ENCODE measurements at regions not wholly inside any gene's neighbourhood (a gene's known extent, or its start where the extent isn't known, plus 50 kb on each side); places are given as distances from the start of the nearest gene placed in this dataset.

- peak; percentile 57 for DNase-seq (ENCODE audit: low read depth)
Measured at GRCh38 chr15:46312133-46312740, 677.4 kb downstream of the SQOR start.

DNA sequence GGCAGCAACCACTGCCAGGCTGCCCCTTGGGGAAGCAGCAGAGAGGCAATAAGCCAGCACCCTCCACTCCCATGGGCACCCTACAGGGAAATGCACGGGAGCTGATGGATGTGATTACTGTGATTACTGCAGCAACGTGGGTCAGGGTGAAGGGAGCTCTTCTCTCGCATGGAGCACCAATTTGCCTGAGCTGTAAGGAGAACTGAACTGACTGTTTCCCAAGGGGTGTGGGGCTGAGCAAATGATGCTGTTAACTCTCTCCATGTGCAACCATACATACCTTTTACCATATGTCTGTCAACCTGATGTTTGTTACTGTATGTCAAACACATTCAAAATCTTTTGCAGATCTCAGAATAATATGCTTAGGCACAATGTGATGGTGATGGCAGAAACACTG is 680.6 kb downstream of the SQOR start:
- no peak for DNase-seq (ENCODE audit: low read depth)

GRCh38 chr15:46316024-46316423 is 681.2 kb downstream of the SQOR start:
- DNase-seq (ENCODE audit: low read depth), result no peak

DNA sequence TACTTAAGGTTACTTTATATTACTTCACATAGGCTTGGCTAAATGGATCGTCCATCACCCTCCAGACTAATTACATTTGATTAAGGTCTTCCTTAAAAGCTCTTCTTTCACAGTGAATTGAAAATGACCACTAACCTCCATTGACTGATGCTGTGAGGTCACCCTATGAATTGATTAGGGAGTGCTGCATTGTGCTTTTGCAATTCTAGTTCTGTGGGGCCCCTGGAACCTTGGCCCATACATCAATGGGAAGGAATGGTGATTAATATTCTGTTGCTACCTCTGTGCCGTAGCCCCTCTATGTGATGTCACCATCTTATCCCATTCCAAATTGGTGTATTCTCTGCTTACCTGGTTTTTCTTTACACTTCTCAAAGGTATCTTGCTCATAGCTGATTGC is 682.2 kb downstream of the SQOR start:
- no peak for DNase-seq (ENCODE audit: low read depth)

DNA sequence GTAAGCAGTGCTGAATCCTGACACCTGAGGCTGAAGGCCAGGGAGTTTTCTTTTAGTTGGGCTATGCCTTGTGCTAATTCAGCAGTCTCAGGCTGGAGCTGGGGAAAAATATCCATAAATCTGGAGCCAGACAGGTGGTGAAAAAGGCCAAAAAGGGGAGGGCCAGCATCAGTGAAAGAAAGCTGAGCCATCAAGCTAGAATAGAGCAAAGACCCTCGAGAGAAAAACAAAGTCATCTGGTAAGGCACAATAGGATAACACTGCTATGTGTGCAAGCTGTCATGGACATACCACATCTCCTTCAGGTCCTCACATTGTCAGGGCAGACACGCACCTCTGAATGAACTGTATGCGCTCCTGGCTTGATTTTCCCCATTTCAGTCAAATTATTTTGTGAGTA is 687.9 kb downstream of the SQOR start:
- no peak for DNase-seq (ENCODE audit: low read depth)

- DNase-seq (ENCODE audit: low read depth), result no peak
Measured at GRCh38 chr15:46326173-46326572, 691.3 kb downstream of the SQOR start.

DNA sequence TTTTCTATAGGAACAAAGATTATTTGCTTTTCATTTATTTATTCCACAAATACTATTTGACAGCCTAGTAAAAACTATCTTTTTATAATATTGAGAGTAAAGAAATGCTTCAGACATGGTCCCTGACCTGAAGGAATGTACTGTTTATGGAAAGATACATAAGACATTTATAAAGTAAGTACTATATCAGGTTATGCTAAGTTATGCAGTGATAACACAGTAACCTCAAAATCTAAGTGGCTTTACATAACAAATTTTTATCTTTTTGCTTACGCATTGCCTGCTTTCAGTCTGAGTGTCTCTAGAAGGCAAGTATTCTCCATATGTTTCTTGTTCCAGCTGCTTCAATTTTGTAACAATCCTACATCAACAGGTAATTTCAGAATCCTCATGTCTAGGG is 694.0 kb downstream of the SQOR start:
- no peak for DNase-seq (ENCODE audit: low read depth)

GRCh38 chr15:46329876-46330275 is 695.0 kb downstream of the SQOR start:
- DNase-seq (ENCODE audit: low read depth), result no peak

DNA sequence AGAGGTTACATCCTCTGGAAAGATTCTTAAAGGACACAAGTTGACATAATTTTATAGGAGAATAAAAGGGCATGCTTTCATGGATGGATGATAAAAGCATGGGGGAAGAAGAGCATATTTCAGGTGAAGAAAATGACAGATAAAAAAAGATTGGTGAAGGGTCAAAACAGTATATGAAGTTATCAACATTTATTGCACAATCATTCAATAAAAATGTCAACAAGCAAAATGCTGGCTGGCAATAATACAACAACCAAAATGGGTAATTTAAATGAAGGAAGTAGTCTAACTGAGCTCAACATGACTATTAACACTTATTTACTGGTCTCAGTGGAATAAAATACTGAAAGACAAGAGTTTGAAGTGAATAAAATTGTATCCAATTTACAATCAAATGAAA is 696.7 kb downstream of the SQOR start:
- DNase-seq (ENCODE audit: low read depth), result no peak

DNA sequence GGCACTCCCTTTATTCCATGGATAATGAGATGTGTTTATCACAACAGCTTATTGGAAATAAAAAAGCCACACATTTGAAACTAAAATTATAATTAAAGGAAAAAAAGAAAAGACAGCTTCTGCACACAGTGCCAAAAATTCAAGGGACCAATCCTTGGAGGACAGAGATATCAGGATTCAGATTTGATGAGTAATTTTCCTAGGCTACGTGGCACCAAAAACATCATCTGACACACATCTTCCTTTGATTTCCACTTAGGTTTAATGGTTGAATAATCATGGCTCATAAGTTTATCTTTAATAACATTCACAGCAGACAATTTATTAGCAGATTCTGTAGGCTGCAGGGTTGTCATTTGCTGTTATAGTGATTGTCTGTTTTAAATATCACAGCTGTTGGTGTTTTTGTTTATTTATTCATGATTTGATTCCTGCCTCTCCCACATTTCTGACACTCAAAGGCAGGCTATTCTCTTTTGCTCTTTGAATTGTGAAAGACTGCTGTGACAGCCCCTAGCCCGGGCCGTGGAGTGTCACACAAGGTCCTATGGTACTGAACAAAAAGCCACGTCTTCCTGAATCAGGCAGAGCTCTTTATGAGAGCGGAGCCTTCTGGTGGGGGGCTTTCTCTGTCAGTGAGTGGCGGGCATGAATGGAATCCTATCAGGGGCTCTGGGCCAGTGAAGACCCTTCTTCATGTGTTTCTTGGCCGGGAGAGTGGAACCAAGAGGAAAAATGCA is 708.5 kb downstream of the SQOR start:
- DNase-seq (ENCODE audit: low read depth), result peak; percentile 2

GRCh38 chr15:46344115-46344724 is 709.4 kb downstream of the SQOR start:
- DNase-seq (ENCODE audit: low read depth), result no peak

DNA sequence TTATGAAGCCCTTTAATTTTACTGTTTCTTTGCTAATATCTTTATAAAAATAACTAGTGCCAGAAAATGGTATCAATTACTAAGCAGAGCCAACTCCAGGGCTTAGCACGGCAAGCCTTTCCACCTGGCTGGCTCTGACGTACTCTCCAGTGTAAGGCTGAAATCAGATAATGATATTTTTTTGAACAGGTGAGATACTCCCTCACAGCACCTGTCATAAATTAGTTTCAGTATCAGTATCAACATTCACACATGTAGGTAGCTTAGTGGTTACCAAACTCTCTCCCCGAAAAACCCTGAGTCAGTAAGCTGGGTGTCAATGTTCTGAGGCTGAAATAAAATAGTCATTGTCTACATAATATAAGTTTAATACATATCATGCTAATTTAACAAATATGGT is 710.1 kb downstream of the SQOR start:
- no peak for DNase-seq (ENCODE audit: low read depth)

- DNase-seq (ENCODE audit: low read depth), result no peak
Measured at GRCh38 chr15:46354443-46354842, 719.6 kb downstream of the SQOR start.

- DNase-seq (ENCODE audit: low read depth), result peak; percentile 78
Measured at GRCh38 chr15:46365572-46365971, 730.7 kb downstream of the SQOR start.

DNA sequence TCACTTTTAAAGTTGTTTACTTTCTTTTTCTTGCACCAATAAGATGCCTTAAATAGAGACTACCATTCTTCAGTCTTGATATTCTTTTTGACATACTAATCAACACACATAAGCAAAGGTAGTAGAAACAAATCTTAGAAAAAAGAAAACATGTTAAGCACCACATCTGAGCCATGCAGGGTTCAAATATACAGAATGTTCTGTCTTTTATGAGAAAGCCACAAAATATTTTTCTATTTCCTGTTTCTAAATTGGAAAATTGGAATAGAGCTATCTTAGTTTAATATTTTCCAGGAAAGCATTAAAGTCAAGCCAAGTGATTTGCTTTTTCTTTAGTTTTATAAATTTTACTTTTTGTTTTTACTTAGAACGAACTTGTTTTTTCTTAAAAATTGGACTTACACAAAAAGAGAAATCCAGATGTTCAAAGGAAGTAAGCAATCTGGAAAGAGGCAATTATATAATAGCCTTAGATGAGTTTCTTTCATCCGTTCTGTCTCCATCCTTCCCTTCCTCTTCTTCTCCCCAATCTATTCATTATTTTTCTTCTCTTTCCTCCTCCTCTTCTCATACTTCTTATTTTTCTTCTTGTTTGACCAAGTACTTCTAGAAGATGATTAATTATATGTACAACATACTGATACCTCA is 731.7 kb downstream of the SQOR start:
- DNase-seq (ENCODE audit: low read depth), result no peak

DNA sequence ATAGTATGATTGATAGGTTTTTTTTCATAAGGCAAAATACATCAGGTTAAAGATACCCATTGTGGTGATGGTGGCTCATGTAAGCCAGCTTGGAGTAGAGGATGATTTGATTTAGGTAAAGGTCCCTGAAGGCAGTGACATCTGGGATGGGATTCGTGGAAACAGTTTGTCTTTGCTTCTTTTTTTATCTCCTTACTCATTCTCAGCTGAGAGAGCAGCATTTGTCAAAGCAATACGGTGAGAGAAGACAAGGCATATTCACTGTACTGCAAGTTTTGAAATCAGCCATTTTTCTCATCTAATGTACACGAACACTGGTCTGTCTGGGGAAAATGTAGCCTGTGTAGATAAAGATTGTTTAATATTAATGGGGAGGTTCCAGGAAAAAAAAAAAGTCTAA is 749.1 kb downstream of the SQOR start:
- DNase-seq (ENCODE audit: low read depth), result no peak

- peak; percentile 44 for DNase-seq (ENCODE audit: low read depth)
Measured at GRCh38 chr15:46386356-46386755, 751.5 kb downstream of the SQOR start.

GRCh38 chr15:46389739-46390138 is 754.9 kb downstream of the SQOR start:
- DNase-seq (ENCODE audit: low read depth), result no peak

GRCh38 chr15:46394463-46394862 is 759.6 kb downstream of the SQOR start:
- no peak for DNase-seq (ENCODE audit: low read depth)

- DNase-seq (ENCODE audit: low read depth), result no peak
Measured at GRCh38 chr15:46408312-46408711, 773.5 kb downstream of the SQOR start.

- no peak for DNase-seq (ENCODE audit: low read depth)
Measured at GRCh38 chr15:46409841-46410301, 775.0 kb downstream of the SQOR start.

GRCh38 chr15:46410705-46411104 is 775.9 kb downstream of the SQOR start:
- no peak for DNase-seq (ENCODE audit: low read depth)

DNA sequence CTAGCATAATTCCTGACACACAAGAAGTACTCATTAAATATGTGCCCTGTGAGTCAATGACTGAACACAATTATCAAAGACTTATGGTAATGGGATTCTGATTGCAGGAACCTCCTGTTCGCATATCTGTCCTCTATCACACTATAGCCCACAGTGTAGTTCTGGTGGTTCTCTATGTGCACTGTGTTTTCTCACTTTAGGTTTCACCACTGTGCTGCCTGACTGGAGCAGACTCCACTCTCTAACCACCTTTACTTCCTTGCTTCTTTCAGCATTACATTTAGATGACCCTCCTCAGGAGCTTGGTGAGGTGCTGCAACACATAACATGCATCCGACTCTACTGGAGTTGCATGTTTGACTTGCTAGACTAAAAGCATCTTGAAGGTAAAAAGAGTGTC is 777.1 kb downstream of the SQOR start:
- DNase-seq (ENCODE audit: low read depth), result no peak
